ENCODE measurements at regions not wholly inside any gene's neighbourhood (a gene's known extent, or its start where the extent isn't known, plus 50 kb on each side); places are given as distances from the start of the nearest gene placed in this dataset.

DNA sequence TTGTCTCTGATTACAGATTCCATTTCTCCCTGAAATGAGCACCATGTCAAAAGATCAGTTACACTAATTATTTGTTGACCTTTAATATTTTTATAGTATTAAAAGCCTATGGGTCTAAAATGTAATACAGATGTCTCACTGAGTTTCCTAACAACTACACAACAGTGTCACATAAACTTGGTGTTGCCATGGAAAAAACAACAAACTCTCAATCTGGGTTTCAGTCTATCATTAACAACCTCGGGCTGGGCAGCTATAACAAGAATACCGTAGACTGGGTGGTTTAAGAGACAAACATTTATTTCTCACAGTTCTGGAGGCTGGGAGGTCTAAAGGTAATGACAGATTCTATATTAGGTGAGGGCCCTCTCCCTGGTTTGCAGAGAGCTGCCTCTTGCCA, 407.1 kb downstream of the HNRNPD start:
- no peaks in the 10 kb centered on the region for H3K4me1 Mint-ChIP-seq

DNA sequence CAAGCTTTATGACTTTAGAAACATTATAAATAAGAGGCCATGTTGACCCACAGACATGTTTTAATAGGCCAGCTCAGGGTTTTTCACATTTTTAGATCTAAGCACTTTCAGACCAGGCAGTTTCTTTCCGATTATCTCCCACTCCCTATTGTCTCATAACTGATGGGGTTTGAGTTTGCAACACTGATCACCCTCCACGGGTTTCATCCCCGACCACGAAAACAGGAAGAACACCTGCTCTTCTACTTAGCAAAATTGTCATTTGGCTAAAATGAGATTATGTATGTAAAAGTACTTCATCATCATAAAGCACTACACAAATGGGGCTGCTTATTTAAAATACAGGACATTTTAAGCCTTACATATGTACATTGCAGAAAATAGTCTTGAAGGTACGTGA, 407.9 kb downstream of the HNRNPD start:
- Mint-ChIP-seq H3K27me3 (ENCODE audit: low read depth in 3 of 3) (peaks cover 0 to 5% (median 0%) of the 10 kb centered on the region in 3 donors), H3K4me1 (no peaks in the 10 kb centered on the region), H3K36me3 (no peaks in the 10 kb centered on the region), H3K9me3 (no peaks in the 10 kb centered on the region), H3K27ac (no peak overlapping the region), H3K4me3 (no peak overlapping the region)
- Histone ChIP-seq H3K9ac (ENCODE audit: insufficient read depth, low read length, poor library complexity, severe bottlenecking) (no peak overlapping the region), H3K4me1 (ENCODE audit: control insufficient read depth in 1 of 2, insufficient read depth in 2 of 2, low read length in 2 of 2) (no peaks in the 10 kb centered on the region), H3K27me3 (ENCODE audit: control insufficient read depth in 2 of 2, insufficient read depth in 2 of 2, low read length in 2 of 2) (no peaks in the 10 kb centered on the region), H3K36me3 (replicated peaks in 1 of 2; ENCODE audit: control insufficient read depth in 1 of 2, insufficient read depth in 2 of 2, low read length in 2 of 2) (no peaks in the 10 kb centered on the region), H4K20me1 (ENCODE audit: insufficient read depth, low read length) (no peaks in the 10 kb centered on the region), H3K9me3 (replicated peaks in 1 of 2; ENCODE audit: control insufficient read depth in 1 of 2, insufficient read depth in 1 of 2, low read length in 2 of 2) (no peaks in the 10 kb centered on the region), H3K4me2 (replicated peaks; ENCODE audit: extremely low read depth, low read length, poor library complexity, severe bottlenecking) (no peak overlapping the region), H3K27ac (ENCODE audit: low read depth in 1 of 2, low read length in 2 of 2) (no peak overlapping the region), H3K4me3 (replicated peaks in 1 of 3; ENCODE audit: low read depth in 2 of 3, low read length in 3 of 3) (no peak overlapping the region), H3K79me2 (ENCODE audit: insufficient read depth, low read length) (no peaks in the 10 kb centered on the region), H2AFZ (ENCODE audit: insufficient read depth, low read depth, low read length, poor library complexity, severe bottlenecking) (no peak overlapping the region)
- intact Hi-C loops (cut with micrococcal nuclease) = no loop called here
- TF ChIP-seq, protein P1, sequence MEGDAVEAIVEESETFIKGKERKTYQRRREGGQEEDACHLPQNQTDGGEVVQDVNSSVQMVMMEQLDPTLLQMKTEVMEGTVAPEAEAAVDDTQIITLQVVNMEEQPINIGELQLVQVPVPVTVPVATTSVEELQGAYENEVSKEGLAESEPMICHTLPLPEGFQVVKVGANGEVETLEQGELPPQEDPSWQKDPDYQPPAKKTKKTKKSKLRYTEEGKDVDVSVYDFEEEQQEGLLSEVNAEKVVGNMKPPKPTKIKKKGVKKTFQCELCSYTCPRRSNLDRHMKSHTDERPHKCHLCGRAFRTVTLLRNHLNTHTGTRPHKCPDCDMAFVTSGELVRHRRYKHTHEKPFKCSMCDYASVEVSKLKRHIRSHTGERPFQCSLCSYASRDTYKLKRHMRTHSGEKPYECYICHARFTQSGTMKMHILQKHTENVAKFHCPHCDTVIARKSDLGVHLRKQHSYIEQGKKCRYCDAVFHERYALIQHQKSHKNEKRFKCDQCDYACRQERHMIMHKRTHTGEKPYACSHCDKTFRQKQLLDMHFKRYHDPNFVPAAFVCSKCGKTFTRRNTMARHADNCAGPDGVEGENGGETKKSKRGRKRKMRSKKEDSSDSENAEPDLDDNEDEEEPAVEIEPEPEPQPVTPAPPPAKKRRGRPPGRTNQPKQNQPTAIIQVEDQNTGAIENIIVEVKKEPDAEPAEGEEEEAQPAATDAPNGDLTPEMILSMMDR (IDR thresholded peaks at IDR 0.05) = no peak
- no CpG with 5 or more reads among the region's 5 CpGs for WGBS (ENCODE audit: insufficient coverage)
- no peak for DNase-seq

More for the DNA sequence above, 407.1 kb downstream of the HNRNPD start:
- Histone ChIP-seq H3K4me2 (replicated peaks; ENCODE audit: extremely low read depth, low read length, poor library complexity, severe bottlenecking) (no peak overlapping the region), H3K79me2 (ENCODE audit: insufficient read depth, low read length) (no peaks in the 10 kb centered on the region), H3K9ac (ENCODE audit: insufficient read depth, low read length, poor library complexity, severe bottlenecking) (no peak overlapping the region), H3K27me3 (ENCODE audit: control insufficient read depth in 2 of 2, insufficient read depth in 2 of 2, low read length in 2 of 2) (no peaks in the 10 kb centered on the region), H3K4me1 (ENCODE audit: control insufficient read depth in 1 of 2, insufficient read depth in 2 of 2, low read length in 2 of 2) (no peaks in the 10 kb centered on the region), H3K36me3 (replicated peaks in 1 of 2; ENCODE audit: control insufficient read depth in 1 of 2, insufficient read depth in 2 of 2, low read length in 2 of 2) (no peaks in the 10 kb centered on the region), H2AFZ (ENCODE audit: insufficient read depth, low read depth, low read length, poor library complexity, severe bottlenecking) (no peak overlapping the region), H4K20me1 (ENCODE audit: insufficient read depth, low read length) (no peaks in the 10 kb centered on the region), H3K27ac (ENCODE audit: low read depth in 1 of 2, low read length in 2 of 2) (no peak overlapping the region), H3K9me3 (replicated peaks in 1 of 2; ENCODE audit: control insufficient read depth in 1 of 2, insufficient read depth in 1 of 2, low read length in 2 of 2) (no peaks in the 10 kb centered on the region), H3K4me3 (replicated peaks in 1 of 3; ENCODE audit: low read depth in 2 of 3, low read length in 3 of 3) (no peak overlapping the region)
- no peak overlapping the region for H3K27ac Mint-ChIP-seq
- no peak overlapping the region for H3K4me3 Mint-ChIP-seq
- H3K36me3 Mint-ChIP-seq = no peaks in the 10 kb centered on the region
- no CpG with 5 or more reads among the region's 2 CpGs for WGBS (ENCODE audit: insufficient coverage)
- no peaks in the 10 kb centered on the region for H3K9me3 Mint-ChIP-seq
- no peak for DNase-seq
- TF ChIP-seq, protein P1 (IDR thresholded peaks at IDR 0.05) = no peak
- intact Hi-C loops (cut with micrococcal nuclease) = no loop called here
- H3K27me3 Mint-ChIP-seq (ENCODE audit: low read depth in 3 of 3) = peaks cover 0 to 4% (median 0%) of the 10 kb centered on the region in 3 donors

Data from CD14-positive monocyte (primary cell).